HCT116 (cell line): ENCODE measurements at regions not wholly inside any gene's neighbourhood (a gene's known extent, or its start where the extent isn't known, plus 50 kb on each side); places are given as distances from the start of the nearest gene placed in this dataset.
"Not testable (repeated sequence)": the region's sequence is repeated elsewhere in the genome, so short reads cannot be mapped to it uniquely, and the experiment has no call there.

Source experiments
- ATAC-seq: fragments of 200-7000 bp; cut with Tn5 transposase; 2 replicates; pipeline ENCODE4 v1.9.1; 2020; ENCODE audit warnings: mild to moderate bottlenecking, moderate library complexity
- BruUV-seq: library from RNA; stranded (reverse); fragments of 400-500 nt; replicated peaks from 2 replicates; lab custom pipeline; 2021; lab: Mats Ljungman, UMichigan
- CTCF ChIA-PET: fragments of 300-600 bp; sonication (Branson Sonifier 250); formaldehyde crosslinking; loops from one replicate; lab custom pipeline; 2021; ENCODE audit warnings: antibody characterized with exemption; lab: Charles Lee
- POLR2A ChIA-PET: fragments of 300-600, 350-600 bp; sonication (Branson Sonifier 250); formaldehyde crosslinking; loops from one replicate; lab custom pipeline; 2021; ENCODE audit warnings: antibody characterized with exemption; lab: Charles Lee
- RAD21 ChIA-PET, 2 experiments: fragments of 300-600 bp; sonication (Branson Sonifier 250); formaldehyde crosslinking; loops; one replicate each; lab custom pipeline; 2023; ENCODE audit warnings: low total read pairs in 2 of 2; ENCODE audit not compliant: uncharacterized antibody in 2 of 2, unreplicated experiment in 2 of 2, low non-redundant PET in 1 of 2; lab: Charles Lee
- DNase-seq: peaks from one replicate; pipeline ENCODE4 v3.0.0-alpha.2; 2010; ENCODE audit warnings: low read depth, low spot score
- H2AFZ ChIP-seq: fragments of 200-600 bp; shearing (Covaris generic), sonication (generic); 2 replicates; pipeline ENCODE4 v1.6.1; 2017; ENCODE audit warnings: low read depth, mixed run types, mixed read lengths, antibody characterized with exemption, low read length; ENCODE audit not compliant: poor library complexity, severe bottlenecking
- H3K27ac ChIP-seq: 2 replicates; pipeline ENCODE4 v1.5.1; 2012; ENCODE audit warnings: low read depth, low read length
- H3K27me3 ChIP-seq: fragments of 200-600 bp; sonication (generic); 2 replicates; pipeline ENCODE4 v1.6.1; 2016; ENCODE audit warnings: mixed run types, low read length, mixed read lengths; ENCODE audit not compliant: insufficient read depth
- H3K36me3 ChIP-seq, 2 experiments: fragments of 200-500 bp in 1 of 2; fragments of 200-600 bp in 1 of 2; sonication (Bioruptor generic) in 1 of 2; sonication (generic) in 1 of 2; 2 replicates each; pipeline versions ENCODE4 v1.5.1 to v1.6.1; 2014 to 2016; ENCODE audit warnings: low read length in 2 of 2, inconsistent platforms in 1 of 2, mixed read lengths in 1 of 2, mixed run types in 1 of 2; ENCODE audit not compliant: insufficient read depth in 2 of 2, control insufficient read depth in 1 of 2
- H3K4me1 ChIP-seq, 2 experiments: fragments of 200-600 bp in 1 of 2; sonication (generic) in 1 of 2; 2 replicates each; pipeline versions ENCODE4 v1.5.1 to v1.6.1; 2012 to 2017; ENCODE audit warnings: low read length in 2 of 2, inconsistent platforms in 1 of 2, mild to moderate bottlenecking in 1 of 2, mixed read lengths in 1 of 2, mixed run types in 1 of 2, moderate library complexity in 1 of 2; ENCODE audit not compliant: insufficient read depth in 2 of 2, control insufficient read depth in 1 of 2
- H3K4me2 ChIP-seq: fragments of 200-600 bp; sonication (generic); 2 replicates; pipeline ENCODE4 v1.6.1; 2017; ENCODE audit warnings: mixed run types, low read length, mixed read lengths
- H3K4me3 ChIP-seq, 2 experiments: fragments of 200-600 bp in 1 of 2; sonication (generic) in 1 of 2; replicated peaks in 1 of 2; 2 replicates each; pipeline ENCODE4 v1.5.1; 2011 to 2016; ENCODE audit warnings: low read length in 2 of 2, control low read depth in 1 of 2, low read depth in 1 of 2, mild to moderate bottlenecking in 1 of 2, mixed read lengths in 1 of 2, mixed run types in 1 of 2
- H3K79me2 ChIP-seq: fragments of 200-600 bp; sonication (generic); 2 replicates; pipeline ENCODE4 v1.6.1; 2017; ENCODE audit warnings: mild to moderate bottlenecking, mixed run types, low read length, moderate library complexity, mixed read lengths; ENCODE audit not compliant: insufficient read depth
- H3K9ac ChIP-seq: fragments of 200-600 bp; sonication (generic); 2 replicates; pipeline ENCODE4 v1.6.1; 2016; ENCODE audit warnings: low read length, mixed read lengths
- H3K9me2 ChIP-seq: fragments of 200-600 bp; sonication (generic), shearing (Covaris generic); 2 replicates; pipeline ENCODE4 v1.6.1; 2017; ENCODE audit warnings: mixed run types, mild to moderate bottlenecking, moderate library complexity; ENCODE audit not compliant: insufficient read depth
- H3K9me3 ChIP-seq, 2 experiments: fragments of 200-500 bp in 1 of 2; fragments of 200-600 bp in 1 of 2; sonication (Bioruptor generic) in 1 of 2; sonication (generic) in 1 of 2; 2 replicates each; pipeline ENCODE4 v1.6.1; 2014 to 2017; ENCODE audit warnings: low read length in 2 of 2, mixed read lengths in 2 of 2, inconsistent platforms in 1 of 2, low read depth in 1 of 2, mild to moderate bottlenecking in 1 of 2, mixed run types in 1 of 2, moderate library complexity in 1 of 2; ENCODE audit not compliant: control insufficient read depth in 1 of 2, insufficient read depth in 1 of 2
- H4K20me1 ChIP-seq: fragments of 200-600 bp; sonication (generic), shearing (Covaris generic); 2 replicates; pipeline ENCODE4 v1.6.1; 2017; ENCODE audit warnings: mixed run types, mild to moderate bottlenecking, moderate library complexity; ENCODE audit not compliant: insufficient read depth
- CEBPB ChIP-seq: IDR thresholded peaks from 2 replicates; pipeline ENCODE4 v1.6.1; 2012; ENCODE audit warnings: low read depth
- EZH2 ChIP-seq: fragments of 200-600 bp; sonication (generic); IDR thresholded peaks from 2 replicates; pipeline ENCODE4 v1.6.1; 2017; ENCODE audit warnings: antibody characterized with exemption, mixed run types
- JUND ChIP-seq: IDR thresholded peaks from 2 replicates; pipeline ENCODE4 v1.6.1; 2012
- MAX ChIP-seq: IDR thresholded peaks from 2 replicates; pipeline ENCODE4 v1.6.1; 2012
- RAD21 ChIP-seq: IDR thresholded peaks from 2 replicates; pipeline ENCODE4 v1.6.1; 2012; ENCODE audit warnings: low read depth, mild to moderate bottlenecking
- SIN3A ChIP-seq: IDR thresholded peaks from 2 replicates; pipeline ENCODE4 v1.6.1; 2012; ENCODE audit warnings: low read depth
- SP1 ChIP-seq: IDR thresholded peaks from 2 replicates; pipeline ENCODE4 v1.6.1; 2012; ENCODE audit warnings: low read depth
- SRF ChIP-seq: IDR thresholded peaks from 2 replicates; pipeline ENCODE4 v1.6.1; 2012; ENCODE audit warnings: low read depth
- ZNF274 ChIP-seq: fragments of 200-500 bp; sonication (Bioruptor generic); IDR thresholded peaks from 2 replicates; pipeline ENCODE4 v1.6.1; 2014; ENCODE audit warnings: mild to moderate bottlenecking, low read depth, low read length, inconsistent platforms
- intact Hi-C: fragments of 100-400 bp; cut with micrococcal nuclease; formaldehyde crosslinking; loops from 2 replicates; pipeline ENCODE4 v1.10.0; 2022

GRCh38 chr4:69362351-69362750, 82.1 kb downstream of the UGT2B28 start:
- RAD21 ChIA-PET: no interaction called here
- Histone ChIP-seq H3K9me3 (no peaks in the 10 kb centered on the region), H3K27me3 (no peaks in the 10 kb centered on the region), H3K4me2 (no peak overlapping the region), H3K79me2 (no peaks in the 10 kb centered on the region), H3K36me3 (no peaks in the 10 kb centered on the region)
- intact Hi-C loops: no loop called here
- POLR2A ChIA-PET: no interaction called here
- no peak for TF ChIP-seq ZNF274
- no peak for TF ChIP-seq CEBPB
- no peak for TF ChIP-seq JUND
- TF ChIP-seq MAX: no peak
- no peak for TF ChIP-seq SP1
- TF ChIP-seq EZH2: no peak
- no peak for TF ChIP-seq SIN3A
- no peak for TF ChIP-seq SRF
- no peak for TF ChIP-seq RAD21
- TF ChIP-seq, all 23 proteins: peak for 0
- BruUV-seq: no TSS peak
- Histone ChIP-seq H3K4me1 (no peaks in the 10 kb centered on the region), H4K20me1 (no peaks in the 10 kb centered on the region), H2AFZ (no peak overlapping the region), H3K9ac (no peak overlapping the region), H3K27ac (no peak overlapping the region), H3K4me3 (no peak overlapping the region), H3K9me2 (no peaks in the 10 kb centered on the region)
- DNase-seq: no peak
- CTCF ChIA-PET: no interaction called here
- ATAC-seq: no peak

- H3K36me3 ChIP-seq, DNase-seq, H3K4me3 ChIP-seq, H3K9me2 ChIP-seq, H3K4me1 ChIP-seq, H3K4me2 ChIP-seq, H3K9ac ChIP-seq, H3K79me2 ChIP-seq, RAD21 ChIA-PET, H3K27ac ChIP-seq, POLR2A ChIA-PET, intact Hi-C loops, H3K9me3 ChIP-seq, BruUV-seq, H2AFZ ChIP-seq, ATAC-seq, CTCF ChIA-PET, H4K20me1 ChIP-seq, H3K27me3 ChIP-seq: not testable (repeated sequence)
These were observed 87.4 kb downstream of the UGT2B28 start for GRCh38 chr4:69367664-69368063.
